UCSD-AML1 (cell line): ENCODE measurements at regions not wholly inside any gene's neighbourhood (a gene's known extent, or its start where the extent isn't known, plus 50 kb on each side); places are given as distances from the start of the nearest gene placed in this dataset.
A peak's percentile ranks its signal among the peaks of the same experiment; 100 is the strongest.
"Not testable (repeated sequence)": the region's sequence is repeated elsewhere in the genome, so short reads cannot be mapped to it uniquely, and the experiment has no call there.

ENCODE experiments used
- DNase-seq: peaks from one replicate; lab custom pipeline; 2025; ENCODE audit not compliant: unreplicated experiment; lab: John Stamatoyannopoulos, UW

DNA sequence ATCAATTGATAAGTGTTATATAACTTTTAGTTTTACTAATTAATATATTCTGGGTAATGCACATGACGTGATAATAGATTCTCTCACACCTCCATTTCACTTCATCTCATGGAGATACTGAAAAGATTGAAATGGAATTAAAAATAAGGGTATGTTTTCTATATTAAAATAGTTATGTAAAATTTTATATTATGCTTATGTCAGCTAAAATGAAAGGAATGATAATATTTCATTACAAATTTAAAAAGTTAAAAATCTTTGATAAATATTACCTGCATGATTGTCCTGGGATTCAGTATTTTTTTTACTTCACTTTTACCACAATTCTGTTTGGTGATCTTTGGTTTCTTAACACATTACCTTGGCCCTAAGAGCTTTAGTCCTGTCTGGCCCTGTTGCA lies 823.8 kb upstream of the NRXN1 start:
- no peak for DNase-seq

DNA sequence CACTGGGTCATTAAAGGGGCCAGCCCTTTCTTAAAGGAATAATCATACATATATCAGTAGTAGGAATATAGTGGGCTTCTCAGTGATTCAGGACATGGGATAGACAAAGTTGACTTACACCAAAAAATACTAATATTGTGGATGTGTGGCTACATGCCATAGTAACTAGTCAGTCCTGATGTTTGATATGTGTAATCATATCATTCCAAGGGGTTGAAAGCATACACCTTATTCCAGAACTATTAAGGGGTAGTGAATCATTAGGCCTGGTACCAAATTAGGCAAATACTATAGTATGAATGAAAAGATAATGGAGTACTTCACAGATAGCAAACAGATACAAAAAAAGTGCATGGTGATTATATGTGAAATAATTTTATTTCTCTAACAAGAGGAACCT lies 814.9 kb upstream of the NRXN1 start:
- DNase-seq: no peak

DNA sequence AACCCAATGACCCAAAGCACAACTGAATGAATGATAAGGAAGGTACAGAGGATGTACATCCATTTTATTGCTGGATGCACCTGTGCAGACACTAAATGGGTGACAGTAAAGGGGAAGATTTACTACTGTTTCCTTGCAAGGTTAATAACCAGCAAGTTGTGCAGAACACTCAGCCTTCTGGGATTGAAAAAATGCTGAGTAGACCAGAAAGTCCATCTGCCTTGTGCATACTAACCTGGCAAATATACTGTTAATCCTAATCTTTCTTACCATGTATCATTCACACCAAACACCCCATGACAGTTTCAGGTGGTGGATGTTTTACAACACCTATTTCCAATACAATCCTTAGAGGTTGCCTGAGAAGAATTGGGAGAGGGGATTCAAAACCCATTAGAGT lies 814.1 kb upstream of the NRXN1 start:
- DNase-seq: no peak

DNA sequence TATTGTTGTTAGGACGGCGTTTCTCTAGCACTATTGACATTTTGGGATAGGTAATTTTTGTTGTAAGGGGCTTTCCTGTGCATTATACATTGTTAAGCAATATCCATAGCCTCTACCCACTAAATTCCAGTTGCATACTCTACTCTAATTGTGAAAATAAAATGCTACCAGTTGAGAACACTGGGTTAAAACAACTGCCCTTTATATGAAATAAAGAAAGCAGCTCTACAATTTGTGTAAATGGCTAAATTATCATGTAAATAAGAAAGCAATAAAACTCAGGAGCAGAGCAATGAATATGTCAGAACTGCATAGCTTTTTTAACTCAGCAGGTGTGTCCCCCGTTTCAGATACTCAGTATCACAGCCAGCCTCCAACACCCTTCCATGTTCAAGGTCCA lies 812.7 kb upstream of the NRXN1 start:
- DNase-seq: no peak

DNA sequence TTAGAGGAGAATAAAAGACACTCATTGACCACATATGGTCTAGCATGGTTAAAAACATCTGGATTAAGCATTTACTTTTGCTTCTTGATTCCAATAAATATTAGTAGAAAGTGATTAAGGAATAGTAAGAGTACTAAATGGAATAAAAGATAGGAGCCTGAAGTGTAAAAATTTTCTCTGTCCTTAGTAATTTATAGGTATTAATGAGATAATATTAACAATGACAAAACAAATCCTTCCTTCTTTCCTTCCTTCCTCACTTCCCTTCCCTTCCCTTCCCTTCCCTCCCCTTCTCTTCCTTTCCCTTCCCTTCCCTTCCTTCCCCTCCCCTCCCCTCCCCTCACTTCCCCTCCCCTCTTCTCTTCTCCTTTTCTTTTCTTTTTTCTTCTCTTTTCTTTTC lies 797.5 kb upstream of the NRXN1 start:
- DNase-seq: no peak

DNA sequence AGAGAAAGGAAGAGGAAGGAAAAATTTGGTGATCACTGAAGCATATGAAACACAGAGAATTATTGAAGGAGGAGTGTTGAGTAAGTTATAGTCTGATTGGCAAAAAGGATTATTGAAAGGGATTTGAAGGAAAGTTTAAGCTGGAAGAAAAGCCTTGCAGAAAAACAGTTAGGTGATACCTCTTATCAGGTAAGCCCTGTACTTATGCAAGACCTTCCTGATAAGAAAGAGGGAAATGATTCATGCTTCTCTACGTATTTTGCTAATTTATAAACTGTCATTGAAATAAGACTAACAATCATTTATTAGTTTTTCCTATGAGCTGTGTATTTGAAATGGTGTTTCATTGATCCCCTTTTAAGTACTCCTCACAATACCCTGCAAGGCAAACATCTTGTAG lies 793.9 kb upstream of the NRXN1 start:
- DNase-seq: no peak

DNA sequence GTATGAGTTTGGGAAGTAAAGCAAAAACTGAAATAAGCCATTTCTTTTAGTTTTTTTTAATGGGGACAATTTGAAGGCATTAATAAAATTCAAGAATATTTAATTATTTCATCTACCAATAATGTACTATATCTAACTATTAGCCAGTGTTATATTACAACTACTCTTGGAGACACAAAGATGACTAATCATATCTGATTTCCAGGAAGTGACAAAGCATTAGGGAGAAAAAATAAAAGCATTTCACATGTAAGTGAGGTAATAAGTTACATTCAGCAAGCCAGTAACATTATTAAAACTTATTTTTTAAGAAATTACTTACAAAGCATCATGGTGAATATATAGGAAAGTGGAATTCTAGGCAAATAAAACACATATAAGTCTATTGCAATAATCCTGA lies 781.3 kb upstream of the NRXN1 start:
- no peak for DNase-seq

DNA sequence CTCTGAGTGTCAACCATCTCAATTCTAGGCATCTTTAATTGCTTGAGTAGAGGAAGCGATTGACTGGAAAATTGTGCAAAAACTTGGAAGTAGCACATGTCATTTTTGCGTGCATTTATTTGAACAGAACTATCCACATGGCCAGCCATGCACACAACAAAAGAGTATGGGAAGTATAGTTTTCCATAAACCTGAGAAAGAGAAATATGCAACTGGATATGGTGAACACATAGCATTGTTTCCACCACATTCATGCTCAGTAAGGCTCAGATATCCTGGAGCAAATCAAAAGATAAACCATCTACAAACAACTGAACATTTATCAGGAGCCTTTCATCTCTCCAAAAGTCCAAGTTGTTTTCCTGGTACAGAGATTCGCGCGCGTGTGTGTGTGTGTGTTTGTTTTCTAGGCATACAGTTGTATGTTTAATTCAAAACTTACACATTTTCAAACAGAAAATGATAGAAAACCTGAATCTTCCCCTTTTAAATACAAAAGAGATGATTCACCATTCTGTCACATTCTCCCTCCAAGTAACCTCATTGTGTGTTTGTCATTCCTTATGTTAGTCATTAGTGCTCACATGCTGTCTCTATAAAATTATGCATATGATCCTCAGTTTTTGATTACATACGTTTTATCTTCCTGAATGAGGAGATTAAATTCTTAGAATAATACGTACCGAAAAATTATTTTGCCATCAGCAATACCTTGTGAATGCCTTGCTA lies 780.4 kb upstream of the NRXN1 start:
- no peak for DNase-seq

DNA sequence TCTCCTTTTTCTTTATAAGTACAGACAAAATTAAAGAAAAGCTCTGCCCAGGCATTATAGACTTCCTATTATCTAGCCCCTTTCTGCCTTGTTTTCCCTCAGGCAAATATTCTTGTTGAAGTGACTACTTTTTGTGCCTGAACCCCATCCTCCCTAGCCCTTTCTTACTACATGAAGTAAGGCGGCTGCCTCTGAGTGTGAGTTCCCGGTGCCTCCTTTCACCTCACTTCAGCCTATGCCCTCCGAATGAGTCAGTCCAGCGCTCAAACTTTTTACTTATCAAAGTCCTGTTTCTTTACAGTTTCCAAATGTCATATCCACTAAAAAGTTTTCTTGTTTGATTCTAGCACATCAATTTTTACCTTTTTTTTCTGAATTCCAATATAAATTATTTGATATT lies 778.3 kb upstream of the NRXN1 start:
- no peak for DNase-seq

DNA sequence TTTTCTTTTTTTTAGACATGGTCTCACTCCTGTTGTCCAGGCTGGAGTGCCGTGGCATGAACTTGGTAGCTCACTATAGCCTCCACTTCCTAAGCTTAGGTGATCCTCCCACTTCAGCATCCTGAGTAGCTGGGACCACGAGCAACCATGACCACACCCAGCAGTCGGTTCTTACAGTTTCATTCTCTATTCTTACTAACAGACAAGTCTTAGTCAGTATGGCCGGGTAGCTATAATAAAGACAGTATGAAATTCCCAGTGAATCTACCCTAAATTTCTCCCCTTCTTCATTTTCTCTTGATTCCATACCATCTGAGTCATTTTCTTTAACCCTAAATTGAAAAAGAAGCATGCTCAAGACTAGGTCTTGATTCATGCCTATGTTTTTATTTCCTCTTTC lies 775.3 kb upstream of the NRXN1 start:
- peak; percentile 0 for DNase-seq

DNA sequence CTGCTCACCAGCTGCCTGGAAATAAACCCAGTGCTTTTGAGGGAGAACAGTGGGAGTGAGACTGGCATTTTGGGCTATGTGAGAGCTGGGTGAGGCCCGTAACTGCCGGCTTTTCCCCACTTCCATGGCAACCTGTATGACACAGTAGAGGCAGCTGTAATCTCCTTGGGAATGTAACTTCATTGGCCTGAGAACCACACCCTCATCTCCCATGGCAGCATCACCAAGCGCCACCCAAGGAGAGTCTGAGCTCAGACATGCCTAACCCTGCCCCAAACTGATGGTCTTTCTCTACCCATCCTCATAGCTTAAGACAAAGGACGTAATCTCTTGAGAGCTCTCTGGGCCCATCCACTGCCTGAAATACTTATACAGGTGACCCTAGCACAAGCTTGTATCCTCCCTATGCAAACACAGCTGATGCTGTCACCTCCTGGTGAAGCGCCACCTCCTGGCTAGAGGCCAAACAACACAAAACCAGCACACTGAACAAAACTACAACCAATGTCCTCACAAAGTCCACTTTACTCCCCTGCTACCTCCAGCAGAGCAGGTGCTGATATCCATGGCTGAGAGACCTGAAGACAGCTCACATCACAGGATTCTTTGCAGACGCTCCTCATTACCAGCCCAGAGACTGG lies 763.4 kb upstream of the NRXN1 start:
- peak; percentile 12 for DNase-seq

DNA sequence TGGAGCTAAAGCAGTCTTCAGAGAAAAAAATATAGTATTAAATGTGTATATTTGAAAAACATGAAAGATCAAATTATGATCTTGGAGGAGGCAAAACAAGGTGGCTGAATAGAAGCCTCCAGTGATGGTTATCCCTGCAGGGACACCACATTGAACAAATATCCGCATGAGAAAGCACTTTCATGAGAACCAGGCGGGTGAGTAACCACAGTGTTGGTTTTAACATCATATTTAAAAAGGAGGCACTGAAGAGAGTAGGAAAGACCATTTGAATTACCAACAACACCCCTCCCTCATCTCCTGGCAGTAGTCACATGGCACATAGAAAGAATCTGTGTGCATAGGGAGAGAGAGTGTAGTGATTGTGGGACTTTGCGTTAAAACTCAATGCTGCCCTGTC lies 759.6 kb upstream of the NRXN1 start:
- DNase-seq: no peak

DNA sequence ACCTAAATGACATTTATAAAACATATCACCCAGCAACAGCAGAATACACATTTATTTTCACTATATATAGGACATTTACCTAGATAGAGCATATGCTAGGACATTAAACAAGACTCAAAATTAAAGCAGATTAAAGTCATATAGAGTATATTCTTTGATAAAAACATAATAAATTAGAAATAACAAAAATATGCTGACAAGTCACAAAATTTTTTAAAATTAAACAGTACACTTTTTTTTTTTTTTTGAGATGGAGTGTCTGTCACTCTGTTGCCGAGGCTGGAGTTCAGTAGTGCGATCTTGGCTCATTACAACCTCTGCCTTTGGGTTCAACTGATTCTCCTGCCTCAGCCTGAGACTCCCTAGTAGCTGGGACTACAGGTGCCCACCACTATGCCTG lies 758.9 kb upstream of the NRXN1 start:
- no peak for DNase-seq

DNA sequence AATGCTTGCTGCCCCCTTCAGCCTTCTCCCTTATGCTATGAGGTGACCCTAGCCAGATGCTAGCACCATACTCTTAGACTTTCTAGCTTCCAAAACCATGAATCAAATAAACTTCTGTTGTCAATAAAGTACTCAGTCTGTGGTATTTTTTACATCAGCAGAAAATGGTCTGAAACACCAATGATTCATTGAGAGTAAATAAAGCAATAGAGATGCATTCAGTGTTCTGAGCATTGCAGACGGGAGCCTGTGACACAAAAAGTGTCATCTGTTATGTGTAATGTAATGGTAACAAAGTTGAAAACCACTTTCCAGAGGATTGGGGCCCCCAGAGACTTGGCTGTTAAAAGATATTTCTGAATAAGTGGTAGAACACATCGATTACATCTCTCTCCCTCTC lies 758.0 kb upstream of the NRXN1 start:
- no peak for DNase-seq

DNA sequence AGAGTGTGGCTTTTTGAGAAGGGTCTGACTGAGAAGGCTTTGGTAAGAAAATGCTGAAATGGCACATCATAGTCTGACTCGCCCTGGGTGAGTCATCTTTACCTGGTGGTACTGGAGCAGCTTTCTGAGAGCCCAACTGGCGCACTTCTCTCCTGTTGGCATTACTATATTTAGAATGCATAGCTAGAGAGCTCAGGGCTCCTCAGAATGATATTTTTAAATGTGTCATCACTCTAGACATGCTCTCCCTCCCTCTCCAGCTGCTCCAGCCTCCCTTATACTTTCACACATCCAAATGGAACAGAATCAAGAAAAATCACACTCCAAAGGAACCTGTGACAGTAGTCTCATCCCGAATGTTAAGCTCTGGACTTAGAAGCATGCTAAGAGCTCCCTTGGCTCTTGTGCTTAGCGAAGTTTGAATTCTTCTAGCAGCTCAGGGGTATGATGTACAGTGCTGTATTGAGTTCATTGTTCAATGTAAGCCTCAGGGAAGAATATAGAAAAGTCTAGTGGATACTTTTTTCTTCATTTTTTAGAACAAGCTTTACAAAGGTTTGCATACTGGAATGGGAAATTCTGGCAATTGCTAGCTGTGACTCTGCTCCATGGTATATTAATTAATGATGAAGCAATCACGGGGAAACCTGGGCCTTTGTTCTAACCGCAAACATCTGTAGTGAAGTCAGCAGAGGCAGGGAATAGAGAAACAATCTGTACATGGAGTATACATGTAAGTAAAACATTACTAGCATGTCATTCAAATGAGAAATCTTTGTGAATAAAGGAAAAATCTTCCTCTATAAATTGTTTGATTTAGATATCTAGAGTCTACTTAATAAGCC lies 751.2 kb upstream of the NRXN1 start:
- DNase-seq: no peak

DNA sequence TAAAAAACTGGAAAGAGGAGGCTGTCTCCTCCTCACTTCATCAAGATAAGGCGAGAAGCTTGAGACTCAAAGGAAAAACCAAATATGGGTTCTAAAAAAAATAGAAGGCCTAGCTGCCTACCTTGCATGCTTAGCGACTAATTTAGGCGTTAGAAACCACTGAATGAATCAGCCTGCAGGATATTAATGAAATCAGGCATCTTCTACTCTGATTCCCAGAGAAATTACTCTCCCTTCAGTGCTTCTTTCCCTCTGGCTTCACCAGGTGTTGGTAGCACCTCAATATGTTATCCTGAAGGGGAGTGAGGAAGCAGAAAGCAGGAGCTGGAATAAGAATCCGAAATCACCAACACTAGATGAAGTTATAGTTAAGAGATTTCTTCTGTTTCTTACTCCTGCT lies 749.8 kb upstream of the NRXN1 start:
- no peak for DNase-seq

DNA sequence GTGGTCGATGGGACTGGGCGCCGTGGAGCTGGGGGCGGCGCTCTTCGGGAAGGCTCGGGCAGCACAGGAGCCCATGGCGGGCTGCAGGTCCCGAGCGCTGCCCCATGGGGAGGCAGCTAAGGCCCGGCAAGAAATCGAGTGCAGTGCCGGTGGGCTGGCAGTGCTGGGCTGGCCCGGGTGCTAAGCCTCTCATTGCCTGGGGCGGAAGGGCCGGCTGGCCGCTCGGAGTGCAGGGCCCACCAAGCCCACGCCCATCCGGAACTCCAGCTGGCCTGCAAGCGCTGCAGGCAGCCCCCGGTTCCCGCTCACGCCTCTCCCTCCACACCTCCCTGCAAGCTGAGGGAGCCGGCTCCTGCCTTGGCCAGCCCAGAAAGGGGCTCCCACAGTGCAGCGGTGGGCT lies 748.4 kb upstream of the NRXN1 start:
- DNase-seq: no peak

DNA sequence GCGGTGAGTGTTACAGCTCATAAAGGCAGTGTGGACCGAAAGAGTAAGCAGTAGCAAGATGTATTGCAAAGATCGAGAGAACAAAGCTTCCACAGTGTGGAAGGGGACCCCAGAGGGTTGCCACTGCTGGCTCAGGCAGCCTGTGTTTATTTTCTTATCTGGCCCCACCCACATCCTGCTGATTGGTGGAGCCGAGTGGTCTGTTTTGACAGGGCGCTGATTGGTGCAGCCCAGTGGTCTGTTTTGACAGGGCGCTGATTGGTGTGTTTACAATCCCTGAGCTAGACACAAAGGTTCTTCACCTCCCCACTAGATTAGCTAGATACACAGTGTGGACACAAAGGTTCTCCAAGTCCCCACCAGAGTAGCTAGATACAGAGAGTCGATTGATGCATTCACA lies 747.8 kb upstream of the NRXN1 start:
- not testable (repeated sequence) for DNase-seq

DNA sequence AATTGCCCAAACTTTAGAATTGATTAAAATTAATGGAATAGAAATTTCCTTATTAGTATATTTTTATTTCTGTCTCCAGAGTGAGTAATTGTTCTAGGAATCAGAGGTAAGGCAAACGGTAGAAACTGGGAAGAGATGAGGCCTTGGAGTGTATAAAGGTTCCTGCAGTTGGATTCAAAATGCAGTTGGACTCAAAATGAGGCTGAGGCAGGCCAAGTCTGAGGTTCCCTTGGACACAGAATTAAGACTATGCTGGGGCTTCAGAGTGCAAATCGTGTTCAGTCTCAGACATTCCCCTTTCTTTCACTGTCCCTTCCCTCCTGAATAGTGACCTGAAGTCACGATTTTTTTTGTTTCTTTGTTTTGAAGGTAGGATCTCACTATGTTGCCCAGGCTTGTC lies 746.9 kb upstream of the NRXN1 start:
- no peak for DNase-seq

DNA sequence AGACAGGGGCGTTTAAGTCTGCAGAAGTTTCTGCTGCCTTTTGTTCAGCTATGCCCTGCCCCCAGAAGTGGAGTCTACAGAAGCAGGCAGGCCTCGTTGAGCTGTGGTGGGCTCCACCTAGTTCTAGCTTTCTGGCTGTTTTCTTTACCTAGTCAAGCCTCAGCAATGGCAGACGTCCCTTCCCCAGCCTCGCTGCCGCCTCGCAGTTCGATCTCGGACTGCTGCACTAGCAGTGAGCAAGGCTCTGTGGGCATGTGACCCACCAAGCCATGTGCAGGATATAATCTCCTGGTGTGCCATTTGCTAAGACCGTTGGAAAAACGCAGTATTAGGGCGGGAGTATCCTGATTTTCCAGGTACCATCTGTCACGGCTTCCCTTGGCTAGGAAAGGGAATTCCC lies 742.7 kb upstream of the NRXN1 start:
- DNase-seq: not testable (repeated sequence)

DNA sequence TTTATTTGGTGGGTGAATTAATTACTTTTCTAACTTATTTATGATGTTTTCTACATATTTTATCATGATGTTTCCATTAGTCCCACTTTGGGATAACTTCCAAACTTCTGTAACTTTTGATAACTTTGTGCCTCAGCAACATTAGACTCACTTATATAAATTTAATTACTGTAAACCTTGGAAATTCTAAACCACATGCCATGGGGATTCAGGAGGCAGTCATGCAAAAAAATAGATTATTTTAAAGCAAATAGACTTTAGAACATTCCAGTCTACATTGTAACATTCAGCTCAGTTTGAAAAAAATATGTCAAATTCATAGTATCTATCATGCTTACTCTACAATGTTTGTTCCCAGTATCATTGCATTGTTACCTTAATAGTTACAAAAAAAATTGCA lies 728.5 kb upstream of the NRXN1 start:
- no peak for DNase-seq

DNA sequence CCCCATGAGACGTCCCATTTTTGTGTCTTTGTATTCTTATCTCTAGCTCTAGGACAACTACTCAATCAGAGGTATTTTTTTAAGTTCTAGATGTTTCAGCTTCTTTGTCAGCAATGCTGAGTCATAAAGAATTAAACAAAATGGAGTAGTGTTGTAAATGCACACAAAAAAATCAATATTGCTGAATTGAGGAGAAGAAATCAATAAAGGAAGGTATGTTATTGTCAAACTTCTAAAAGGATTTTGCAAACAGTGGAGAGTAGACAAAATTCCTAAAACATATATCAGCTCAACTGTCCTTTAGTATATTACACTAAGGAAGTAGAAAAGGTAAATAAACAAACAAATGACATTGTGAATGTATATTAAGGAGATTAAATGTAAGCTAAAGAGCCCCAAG lies 726.1 kb upstream of the NRXN1 start:
- DNase-seq: no peak
